ENCODE measurements at regions not wholly inside any gene's neighbourhood (a gene's known extent, or its start where the extent isn't known, plus 50 kb on each side); places are given as distances from the start of the nearest gene placed in this dataset.

- Histone ChIP-seq H3K79me1 (ENCODE audit: low read depth, low read length) (no peaks in the 10 kb centered on the region), H3K36me3 (ENCODE audit: control insufficient read depth in 2 of 4, insufficient read depth in 4 of 4, low read length in 3 of 4) (no peaks in the 10 kb centered on the region), H3K4me1 (replicated peaks in 1 of 4; ENCODE audit: control insufficient read depth in 3 of 4, insufficient read depth in 4 of 4, low read length in 3 of 4) (no peaks in the 10 kb centered on the region), H3K4me3 (ENCODE audit: extremely low read depth in 1 of 4, insufficient read depth in 2 of 4, low read depth in 3 of 4, low read length in 4 of 4) (no peak overlapping the region), H3K56ac (replicated peaks; ENCODE audit: insufficient read length, low read depth, low read length) (no peak overlapping the region), H2AFZ (ENCODE audit: low read length) (no peak overlapping the region), H3K4ac (replicated peaks; ENCODE audit: insufficient read length, low read depth, low read length) (no peak overlapping the region), H2BK15ac (ENCODE audit: low read length) (no peak overlapping the region), H4K91ac (replicated peaks; ENCODE audit: insufficient read length, low read length) (no peak overlapping the region), H4K8ac (ENCODE audit: extremely low read depth, insufficient read depth, low read length) (no peak overlapping the region), H3K9ac (replicated peaks in 1 of 4; ENCODE audit: extremely low read depth in 1 of 4, low read depth in 3 of 4, low read length in 3 of 4) (no peak overlapping the region), H3K23ac (ENCODE audit: insufficient read length) (no peak overlapping the region), H3K18ac (ENCODE audit: extremely low read depth, low read length) (no peak overlapping the region), H4K20me1 (replicated peaks in 1 of 2; ENCODE audit: control insufficient read depth in 1 of 2, insufficient read depth in 2 of 2, low read length in 2 of 2) (no peaks in the 10 kb centered on the region), H2BK20ac (ENCODE audit: low read length) (no peak overlapping the region), H2BK120ac (replicated peaks; ENCODE audit: low read depth, low read length) (no peak overlapping the region), H2BK5ac (ENCODE audit: low read depth, low read length) (no peak overlapping the region), H3K9me3 (ENCODE audit: insufficient read depth in 2 of 2, low read depth in 1 of 2, low read length in 1 of 2) (no peaks in the 10 kb centered on the region), H3K23me2 (ENCODE audit: low read depth, low read length) (no peaks in the 10 kb centered on the region), H2AK5ac (ENCODE audit: low read depth, low read length) (no peak overlapping the region), H2BK12ac (ENCODE audit: low read depth, low read length) (no peak overlapping the region), H3K14ac (ENCODE audit: insufficient read length) (no peak overlapping the region), H3K4me2 (ENCODE audit: insufficient read depth in 1 of 2, low read depth in 2 of 2, low read length in 2 of 2) (no peak overlapping the region), H4K5ac (ENCODE audit: insufficient read length, low read depth, low read length) (no peak overlapping the region), H3K27ac (ENCODE audit: low read depth, low read length) (no peak overlapping the region), H3K79me2 (ENCODE audit: control insufficient read depth in 1 of 2, insufficient read depth in 2 of 2, low read length in 2 of 2) (no peaks in the 10 kb centered on the region), H3K27me3 (replicated peaks in 1 of 4; ENCODE audit: control insufficient read depth in 3 of 4, extremely low read depth in 1 of 4, insufficient read depth in 3 of 4, low read length in 3 of 4) (no peaks in the 10 kb centered on the region)
- 85% methylated on average over 6 of the region's 6 CpGs; no CpG with 5 or more reads in 1 of the 2 experiments for WGBS, 2 experiments (ENCODE audit: extremely low coverage in 1 of 2, insufficient coverage in 1 of 2, insufficient read length in 1 of 2, insufficient replicate concordance in 2 of 2, low coverage in 1 of 2, low lambda C conversion rate in 2 of 2, missing lambda C conversion rate in 1 of 2)
- DNase-seq (ENCODE audit: low read depth in 1 of 2, low spot score in 2 of 2) (no peak), FAIRE-seq (no peak)
- CTCF ChIA-PET (ENCODE audit: partially characterized antibody), result interaction anchor here (1.2 to 2.2 kb wide), 3 partner anchors 24 to 92 kb away, joined by 3 to 7 read pairs (median 5); no protein-coding TSS in a partner anchor
- POLR2A ChIA-PET (ENCODE audit: partially characterized antibody), result no interaction called here
- no peak for TF ChIP-seq TAF1 (IDR thresholded peaks at IDR 0.05; ENCODE audit: low read depth, low read length)
- TF ChIP-seq ASH2L (IDR thresholded peaks at IDR 0.05; ENCODE audit: low read length), result no peak
- TF ChIP-seq ATF3 (IDR thresholded peaks at IDR 0.05; ENCODE audit: insufficient read depth, low read depth, low read length), result no peak
- no peak for TF ChIP-seq NRF1 (IDR thresholded peaks at IDR 0.05; ENCODE audit: low read depth, low read length)
- no peak for TF ChIP-seq SP4 (IDR thresholded peaks at IDR 0.05; ENCODE audit: low read length)
- no peak for TF ChIP-seq USF2 (IDR thresholded peaks at IDR 0.05; ENCODE audit: low read length)
- TF ChIP-seq SP1 (IDR thresholded peaks at IDR 0.05; ENCODE audit: low read depth, low read length), result no peak
- no peak for TF ChIP-seq HDAC6 (IDR thresholded peaks at IDR 0.05; ENCODE audit: low read depth, low read length)
- no peak for TF ChIP-seq SIN3A (conservative IDR thresholded peaks at IDR 0.05 in 1 of 2, IDR thresholded peaks at IDR 0.05 in 1 of 2; ENCODE audit: low read depth in 1 of 2, low read length in 2 of 2)
- no peak for TF ChIP-seq JUN (IDR thresholded peaks at IDR 0.05; ENCODE audit: low read depth, low read length)
- no peak for TF ChIP-seq RAD21 (IDR thresholded peaks at IDR 0.05 in 1 of 2, conservative IDR thresholded peaks at IDR 0.05 in 1 of 2; ENCODE audit: low read depth in 2 of 2, low read length in 2 of 2)
- no peak for TF ChIP-seq POLR2AphosphoS5 (IDR thresholded peaks at IDR 0.05; ENCODE audit: low read depth, low read length)
- TF ChIP-seq EGR1 (IDR thresholded peaks at IDR 0.05; ENCODE audit: borderline replicate concordance, low read depth, low read length), result no peak
- TF ChIP-seq CREB1 (IDR thresholded peaks at IDR 0.05), result no peak
These were observed 131.9 kb downstream of the RDH14 start for GRCh38 chr2:18428516-18428915.
